ENCODE measurements at regions not wholly inside any gene's neighbourhood (a gene's known extent, or its start where the extent isn't known, plus 50 kb on each side); places are given as distances from the start of the nearest gene placed in this dataset. TPM values are rescaled to one million over a fixed set of nuclear protein-coding genes. Genes with fewer than 3 reads are reported as not detected.

Small RNAs in the stretch of these regions (small RNA-seq; reads per million reads assigned to genes)
- gene RNU6-463P (ENCODE audit: insufficient read depth): not detected
